ENCODE measurements at regions not wholly inside any gene's neighbourhood (a gene's known extent, or its start where the extent isn't known, plus 50 kb on each side); places are given as distances from the start of the nearest gene placed in this dataset.

DNA sequence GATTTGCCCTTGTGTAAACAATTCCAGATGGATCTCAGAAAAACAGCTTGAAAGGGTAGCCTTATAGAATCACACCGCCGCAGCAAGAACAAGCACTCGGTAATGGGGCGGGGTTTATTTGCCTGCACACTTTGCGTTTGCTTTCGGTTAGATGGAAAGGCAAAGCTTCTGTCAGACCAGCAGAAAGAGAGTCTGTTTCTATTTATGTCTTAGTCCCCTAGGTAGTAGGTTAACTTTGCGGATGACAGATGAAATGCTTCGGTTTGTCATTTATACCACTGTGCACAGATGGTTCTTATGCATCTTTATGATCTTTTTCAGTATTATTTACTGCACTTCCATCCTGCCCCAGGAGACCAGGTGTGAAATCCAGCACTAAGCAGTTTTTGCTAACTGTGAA is 62.2 kb downstream of the PYDC2 start:
- TF ChIP-seq, protein P1, sequence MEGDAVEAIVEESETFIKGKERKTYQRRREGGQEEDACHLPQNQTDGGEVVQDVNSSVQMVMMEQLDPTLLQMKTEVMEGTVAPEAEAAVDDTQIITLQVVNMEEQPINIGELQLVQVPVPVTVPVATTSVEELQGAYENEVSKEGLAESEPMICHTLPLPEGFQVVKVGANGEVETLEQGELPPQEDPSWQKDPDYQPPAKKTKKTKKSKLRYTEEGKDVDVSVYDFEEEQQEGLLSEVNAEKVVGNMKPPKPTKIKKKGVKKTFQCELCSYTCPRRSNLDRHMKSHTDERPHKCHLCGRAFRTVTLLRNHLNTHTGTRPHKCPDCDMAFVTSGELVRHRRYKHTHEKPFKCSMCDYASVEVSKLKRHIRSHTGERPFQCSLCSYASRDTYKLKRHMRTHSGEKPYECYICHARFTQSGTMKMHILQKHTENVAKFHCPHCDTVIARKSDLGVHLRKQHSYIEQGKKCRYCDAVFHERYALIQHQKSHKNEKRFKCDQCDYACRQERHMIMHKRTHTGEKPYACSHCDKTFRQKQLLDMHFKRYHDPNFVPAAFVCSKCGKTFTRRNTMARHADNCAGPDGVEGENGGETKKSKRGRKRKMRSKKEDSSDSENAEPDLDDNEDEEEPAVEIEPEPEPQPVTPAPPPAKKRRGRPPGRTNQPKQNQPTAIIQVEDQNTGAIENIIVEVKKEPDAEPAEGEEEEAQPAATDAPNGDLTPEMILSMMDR (IDR thresholded peaks at IDR 0.05), result no peak
- no peak for TF ChIP-seq POLR2A (IDR thresholded peaks at IDR 0.05)

Data from lower leg skin (tissue), 3 donors.